DOHH2 (cell line): ENCODE measurements at regions not wholly inside any gene's neighbourhood (a gene's known extent, or its start where the extent isn't known, plus 50 kb on each side); places are given as distances from the start of the nearest gene placed in this dataset.

Source experiments
- EZH2phosphoT487 ChIP-seq: fragments of 200-600 bp; sonication (generic); IDR thresholded peaks from 2 replicates; pipeline ENCODE4 v1.6.1; 2017; ENCODE audit warnings: borderline replicate concordance, mild to moderate bottlenecking, antibody characterized with exemption, low read length, moderate library complexity, mixed read lengths
- TF ChIP-seq, protein P1 (sequence below): fragments of 200-600 bp; sonication (generic); IDR thresholded peaks from one replicate; pipeline ENCODE4 v1.5.1; 2014; ENCODE audit warnings: antibody characterized with exemption, mild to moderate bottlenecking, low read depth, low read length; ENCODE audit not compliant: poor library complexity, severe bottlenecking

DNA sequence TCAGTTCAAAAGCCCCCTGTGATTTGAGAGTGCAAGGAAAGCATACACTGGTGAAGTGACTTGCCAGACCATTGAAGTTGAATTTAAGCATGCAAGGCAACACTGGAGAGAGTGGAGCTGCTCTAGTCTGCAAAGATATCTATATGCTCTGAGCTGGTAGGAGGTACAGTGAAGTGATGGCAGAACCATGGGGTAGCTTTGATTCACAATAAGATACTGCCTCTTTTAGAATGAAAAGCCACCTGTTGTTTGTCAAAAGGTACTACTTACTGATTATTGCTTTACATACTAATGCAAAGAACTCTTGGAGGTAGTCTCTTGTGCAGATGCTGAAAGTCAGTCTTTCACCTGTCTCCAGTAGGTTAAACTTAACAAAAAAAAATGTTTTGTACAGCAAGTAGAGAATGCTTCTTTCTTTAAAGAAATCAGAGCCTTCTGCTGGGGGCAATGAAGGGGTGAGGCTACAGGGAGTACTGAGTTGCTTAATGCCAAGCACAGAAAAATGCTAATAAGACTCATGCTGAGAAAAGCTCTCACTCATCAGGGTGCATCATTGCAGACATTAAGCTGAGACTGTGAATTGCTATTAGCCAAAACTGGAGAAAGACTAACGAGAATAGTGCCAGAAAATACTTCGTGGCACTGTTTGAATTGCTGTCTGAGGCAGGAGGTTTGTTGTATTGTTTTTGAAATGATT lies 1150.5 kb upstream of the TMPRSS15 start:
- TF ChIP-seq, protein P1, sequence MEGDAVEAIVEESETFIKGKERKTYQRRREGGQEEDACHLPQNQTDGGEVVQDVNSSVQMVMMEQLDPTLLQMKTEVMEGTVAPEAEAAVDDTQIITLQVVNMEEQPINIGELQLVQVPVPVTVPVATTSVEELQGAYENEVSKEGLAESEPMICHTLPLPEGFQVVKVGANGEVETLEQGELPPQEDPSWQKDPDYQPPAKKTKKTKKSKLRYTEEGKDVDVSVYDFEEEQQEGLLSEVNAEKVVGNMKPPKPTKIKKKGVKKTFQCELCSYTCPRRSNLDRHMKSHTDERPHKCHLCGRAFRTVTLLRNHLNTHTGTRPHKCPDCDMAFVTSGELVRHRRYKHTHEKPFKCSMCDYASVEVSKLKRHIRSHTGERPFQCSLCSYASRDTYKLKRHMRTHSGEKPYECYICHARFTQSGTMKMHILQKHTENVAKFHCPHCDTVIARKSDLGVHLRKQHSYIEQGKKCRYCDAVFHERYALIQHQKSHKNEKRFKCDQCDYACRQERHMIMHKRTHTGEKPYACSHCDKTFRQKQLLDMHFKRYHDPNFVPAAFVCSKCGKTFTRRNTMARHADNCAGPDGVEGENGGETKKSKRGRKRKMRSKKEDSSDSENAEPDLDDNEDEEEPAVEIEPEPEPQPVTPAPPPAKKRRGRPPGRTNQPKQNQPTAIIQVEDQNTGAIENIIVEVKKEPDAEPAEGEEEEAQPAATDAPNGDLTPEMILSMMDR, result no peak
- no peak for TF ChIP-seq EZH2phosphoT487
